ENCODE measurements at regions not wholly inside any gene's neighbourhood (a gene's known extent, or its start where the extent isn't known, plus 50 kb on each side); places are given as distances from the start of the nearest gene placed in this dataset.

- no peak for TF ChIP-seq CTCF (conservative IDR thresholded peaks at IDR 0.05; ENCODE audit: low read depth, low read length)
- TF ChIP-seq EZH2 (IDR thresholded peaks at IDR 0.05; ENCODE audit: low read length, unreplicated experiment), result no peak
These were observed 67.2 kb upstream of the FAM136A start for GRCh38 chr2:70369082-70369481.

Data from PC-3 (cell line).